B cell (primary cell): ENCODE measurements at regions not wholly inside any gene's neighbourhood (a gene's known extent, or its start where the extent isn't known, plus 50 kb on each side); places are given as distances from the start of the nearest gene placed in this dataset.

Experiments used
- ATAC-seq: fragments of 200-7000 bp; cut with Tn5 transposase; one replicate; pipeline ENCODE4 v1.10.0; 2021; ENCODE audit warnings: low read depth, mild to moderate bottlenecking, moderate number of reproducible peaks, moderate library complexity
- CTCF ChIA-PET: fragments of 350-600 bp; sonication (Branson Sonifier 250); formaldehyde crosslinking; loops from one replicate; lab custom pipeline; 2021; ENCODE audit warnings: antibody characterized with exemption, inconsistent platforms; lab: Charles Lee
- POLR2A ChIA-PET: fragments of 350-600 bp; sonication (Branson Sonifier 250); formaldehyde crosslinking; loops from one replicate; lab custom pipeline; 2021; ENCODE audit warnings: antibody characterized with exemption; lab: Charles Lee
- DNase-seq: peaks from one replicate; pipeline ENCODE4 v3.0.0; 2013
- H2AFZ ChIP-seq: 2 replicates; pipeline ENCODE4 v1.6.1; 2012; ENCODE audit warnings: mild to moderate bottlenecking, low read depth, low read length; ENCODE audit not compliant: insufficient read depth, poor library complexity, severe bottlenecking
- H3K27ac ChIP-seq, 2 donors: 1 replicate in 1 of 2; 2 replicates in 1 of 2; pipeline ENCODE4 v1.5.1; 2012 to 2013; ENCODE audit warnings: low read length in 2 of 2, mild to moderate bottlenecking in 2 of 2, moderate library complexity in 1 of 2
- H3K27me3 ChIP-seq, 4 experiments: fragments of 200-600 bp in 1 of 4; sonication (generic) in 1 of 4; replicated peaks in 1 of 4; 1 replicate in 2 of 4; 2 replicates in 2 of 4; pipeline versions ENCODE4 v1.6.1 to v1.7.0; 2013 to 2016; ENCODE audit warnings: low read length in 3 of 4, mild to moderate bottlenecking in 2 of 4, mixed read lengths in 1 of 4, moderate library complexity in 1 of 4; ENCODE audit not compliant: insufficient read depth in 4 of 4, control insufficient read depth in 3 of 4; ENCODE audit errors: control extremely low read depth in 1 of 4
- H3K36me3 ChIP-seq, 2 experiments: replicated peaks in 1 of 2; 1 replicate in 1 of 2; 2 replicates in 1 of 2; pipeline versions ENCODE4 v1.6.1 to v1.7.1; 2013; ENCODE audit warnings: low read length in 1 of 2; ENCODE audit not compliant: insufficient read depth in 2 of 2, control insufficient read depth in 1 of 2; ENCODE audit errors: control extremely low read depth in 1 of 2, extremely low read depth in 1 of 2
- H3K4me1 ChIP-seq, 2 donors: fragments of 200-600 bp in 1 of 2; sonication (generic) in 1 of 2; 1 replicate in 1 of 2; 2 replicates in 1 of 2; pipeline versions ENCODE4 v1.5.1 to v1.6.1; 2013 to 2017; ENCODE audit warnings: low read length in 2 of 2; ENCODE audit not compliant: control insufficient read depth in 2 of 2, insufficient read depth in 2 of 2
- H3K4me2 ChIP-seq: replicated peaks from 2 replicates; pipeline ENCODE3; 2012; ENCODE audit warnings: mild to moderate bottlenecking, low read depth, low read length; ENCODE audit not compliant: poor library complexity, severe bottlenecking
- H3K4me3 ChIP-seq, 5 experiments: fragments of 200-600 bp in 1 of 5; sonication (generic) in 1 of 5; 1 replicate in 3 of 5; 2 replicates in 2 of 5; pipeline versions ENCODE4 v1.5.1 to v1.7.0; 2011 to 2016; ENCODE audit warnings: low read length in 4 of 5, mild to moderate bottlenecking in 4 of 5, low read depth in 2 of 5, control low read depth in 1 of 5, moderate library complexity in 1 of 5; ENCODE audit not compliant: insufficient read depth in 1 of 5; ENCODE audit errors: control extremely low read depth in 1 of 5, extremely low read depth in 1 of 5
- H3K79me2 ChIP-seq: fragments of 200-600 bp; sonication (generic); one replicate; pipeline ENCODE4 v1.6.0; 2016; ENCODE audit warnings: low read length; ENCODE audit not compliant: control insufficient read depth, insufficient read depth
- H3K9ac ChIP-seq: fragments of 200-600 bp; sonication (generic); 2 replicates; pipeline ENCODE4 v1.6.1; 2017; ENCODE audit warnings: mild to moderate bottlenecking, low read length, moderate library complexity
- H3K9me3 ChIP-seq, 3 donors: one replicate each; pipeline versions ENCODE4 v1.6.1 to v1.7.1; 2013; ENCODE audit warnings: low read length in 2 of 3; ENCODE audit not compliant: control insufficient read depth in 2 of 3, insufficient read depth in 1 of 3; ENCODE audit errors: control extremely low read depth in 1 of 3
- H4K20me1 ChIP-seq: 2 replicates; pipeline ENCODE4 v1.6.0; 2012; ENCODE audit warnings: mild to moderate bottlenecking, low read length; ENCODE audit not compliant: insufficient read depth, control insufficient read depth, poor library complexity, severe bottlenecking
- H3K27ac Mint-ChIP-seq: one replicate; pipeline ENCODE4 v1.8.0; 2021; ENCODE audit warnings: mixed read lengths
- H3K27me3 Mint-ChIP-seq: one replicate; pipeline ENCODE4 v1.8.0; 2021; ENCODE audit warnings: mixed read lengths
- H3K4me1 Mint-ChIP-seq: one replicate; pipeline ENCODE4 v1.8.0; 2021; ENCODE audit warnings: mixed read lengths
- H3K4me3 Mint-ChIP-seq: one replicate; pipeline ENCODE4 v1.8.0; 2021; ENCODE audit warnings: mixed read lengths
- H3K9me3 Mint-ChIP-seq: one replicate; pipeline ENCODE4 v1.8.0; 2022; ENCODE audit warnings: mixed read lengths; ENCODE audit not compliant: insufficient read depth
- EZH2 ChIP-seq: IDR thresholded peaks from 2 replicates; pipeline ENCODE4 v1.6.1; 2012; ENCODE audit warnings: borderline replicate concordance, low read depth, mild to moderate bottlenecking, moderate library complexity, low read length; ENCODE audit not compliant: insufficient read depth, poor library complexity, severe bottlenecking
- WGBS: methylation state at CpG from one replicate; pipeline ENCODE4 v1.1.5; 2013; ENCODE audit warnings: missing lambda C conversion rate; ENCODE audit not compliant: insufficient coverage; 5-methylcytosine and 5-hydroxymethylcytosine counted together
- intact Hi-C: fragments of 100-400 bp; cut with micrococcal nuclease; formaldehyde crosslinking; loops from one replicate; pipeline ENCODE4 v1.10.0; 2022
- TF ChIP-seq, protein P1 (sequence below): fragments of 200-600 bp; IDR thresholded peaks from one replicate; pipeline ENCODE4 v1.8.0; 2022; ENCODE audit warnings: antibody characterized with exemption, mild to moderate bottlenecking

DNA sequence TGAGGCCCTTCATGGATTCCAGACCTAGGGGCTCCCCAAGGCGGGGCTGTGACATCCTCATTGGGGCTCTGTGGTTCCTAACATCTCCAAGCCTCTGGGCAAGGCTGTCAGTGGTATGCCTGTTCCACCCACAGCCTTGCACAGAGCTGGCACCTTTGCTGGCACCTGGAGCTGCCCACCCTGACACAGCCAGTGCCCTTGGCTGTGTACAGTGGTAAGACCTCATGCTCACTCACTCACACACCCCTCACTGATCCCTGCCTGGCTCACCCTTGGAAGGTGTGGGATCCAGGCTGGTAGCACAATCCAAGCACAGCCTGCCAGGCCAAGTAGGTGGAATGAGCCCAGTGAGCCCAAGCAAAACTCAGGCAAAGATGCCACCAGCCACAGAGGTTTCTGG, 200.4 kb upstream of the PCDH15 start:
- no peaks in the 10 kb centered on the region for H3K27me3 ChIP-seq
- no peaks in the 10 kb centered on the region for H3K4me1 ChIP-seq
- ATAC-seq (no peak), DNase-seq (no peak)
- H3K4me3 ChIP-seq = no peak overlapping the region
- H3K27ac ChIP-seq = no peak overlapping the region
- CTCF ChIA-PET = no interaction called here
- no peaks in the 10 kb centered on the region for H3K36me3 ChIP-seq
- no peaks in the 10 kb centered on the region for H3K79me2 ChIP-seq
- H3K27me3 Mint-ChIP-seq = no peaks in the 10 kb centered on the region
- no peak overlapping the region for H3K4me3 Mint-ChIP-seq
- no peak overlapping the region for H3K4me2 ChIP-seq
- WGBS = 67% methylated on average over 1 of the region's 1 CpG
- H3K4me1 Mint-ChIP-seq = no peaks in the 10 kb centered on the region
- peaks cover 0 to 8% (median 2%) of the 10 kb centered on the region in 3 donors for H3K9me3 ChIP-seq
- no peak overlapping the region for H3K27ac Mint-ChIP-seq
- POLR2A ChIA-PET = no interaction called here
- no peak overlapping the region for H2AFZ ChIP-seq
- TF ChIP-seq, protein P1, sequence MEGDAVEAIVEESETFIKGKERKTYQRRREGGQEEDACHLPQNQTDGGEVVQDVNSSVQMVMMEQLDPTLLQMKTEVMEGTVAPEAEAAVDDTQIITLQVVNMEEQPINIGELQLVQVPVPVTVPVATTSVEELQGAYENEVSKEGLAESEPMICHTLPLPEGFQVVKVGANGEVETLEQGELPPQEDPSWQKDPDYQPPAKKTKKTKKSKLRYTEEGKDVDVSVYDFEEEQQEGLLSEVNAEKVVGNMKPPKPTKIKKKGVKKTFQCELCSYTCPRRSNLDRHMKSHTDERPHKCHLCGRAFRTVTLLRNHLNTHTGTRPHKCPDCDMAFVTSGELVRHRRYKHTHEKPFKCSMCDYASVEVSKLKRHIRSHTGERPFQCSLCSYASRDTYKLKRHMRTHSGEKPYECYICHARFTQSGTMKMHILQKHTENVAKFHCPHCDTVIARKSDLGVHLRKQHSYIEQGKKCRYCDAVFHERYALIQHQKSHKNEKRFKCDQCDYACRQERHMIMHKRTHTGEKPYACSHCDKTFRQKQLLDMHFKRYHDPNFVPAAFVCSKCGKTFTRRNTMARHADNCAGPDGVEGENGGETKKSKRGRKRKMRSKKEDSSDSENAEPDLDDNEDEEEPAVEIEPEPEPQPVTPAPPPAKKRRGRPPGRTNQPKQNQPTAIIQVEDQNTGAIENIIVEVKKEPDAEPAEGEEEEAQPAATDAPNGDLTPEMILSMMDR = no peak
- TF ChIP-seq EZH2 = no peak
- H3K9me3 Mint-ChIP-seq = peaks cover 9% of the 10 kb centered on the region
- intact Hi-C loops = no loop called here
- no peak overlapping the region for H3K9ac ChIP-seq
- no peaks in the 10 kb centered on the region for H4K20me1 ChIP-seq

DNA sequence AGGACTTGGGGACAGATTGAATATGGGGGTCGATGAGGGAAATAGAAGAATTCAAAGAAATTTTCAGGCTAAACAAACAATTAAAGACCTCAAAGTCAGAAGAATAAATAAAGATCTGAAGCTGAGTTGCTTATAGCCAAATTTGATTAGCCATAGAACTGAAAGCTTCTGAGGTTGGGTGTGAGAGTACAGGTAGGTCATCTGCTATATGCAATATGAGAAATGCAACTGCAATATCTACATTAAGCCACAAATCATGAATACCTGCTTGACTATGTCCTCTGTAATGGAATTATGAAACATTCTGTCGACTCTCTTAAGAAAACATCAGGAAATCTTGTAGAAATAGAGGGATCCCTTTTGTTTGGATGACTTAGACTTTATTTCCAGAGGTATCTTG, 192.1 kb upstream of the PCDH15 start:
- Histone ChIP-seq H3K27ac (no peak overlapping the region), H3K36me3 (no peaks in the 10 kb centered on the region), H3K9me3 (peaks cover 0 to 4% (median 0%) of the 10 kb centered on the region in 3 donors), H3K79me2 (no peaks in the 10 kb centered on the region), H3K27me3 (no peaks in the 10 kb centered on the region), H3K9ac (no peak overlapping the region), H4K20me1 (no peaks in the 10 kb centered on the region), H3K4me2 (no peak overlapping the region), H2AFZ (no peak overlapping the region), H3K4me3 (no peak overlapping the region), H3K4me1 (no peaks in the 10 kb centered on the region)
- Mint-ChIP-seq H3K4me3 (no peak overlapping the region), H3K27me3 (no peaks in the 10 kb centered on the region), H3K27ac (no peak overlapping the region), H3K9me3 (peaks cover 9% of the 10 kb centered on the region), H3K4me1 (no peaks in the 10 kb centered on the region)
- ChIA-PET CTCF (no interaction called here), POLR2A (no interaction called here)
- no CpG with 5 or more reads among the region's 2 CpGs for WGBS
- DNase-seq (no peak), ATAC-seq (no peak)
- TF ChIP-seq, protein P1 = no peak
- no peak for TF ChIP-seq EZH2
- intact Hi-C loops = no loop called here
